ENCODE measurements at regions not wholly inside any gene's neighbourhood (a gene's known extent, or its start where the extent isn't known, plus 50 kb on each side); places are given as distances from the start of the nearest gene placed in this dataset.

DNA sequence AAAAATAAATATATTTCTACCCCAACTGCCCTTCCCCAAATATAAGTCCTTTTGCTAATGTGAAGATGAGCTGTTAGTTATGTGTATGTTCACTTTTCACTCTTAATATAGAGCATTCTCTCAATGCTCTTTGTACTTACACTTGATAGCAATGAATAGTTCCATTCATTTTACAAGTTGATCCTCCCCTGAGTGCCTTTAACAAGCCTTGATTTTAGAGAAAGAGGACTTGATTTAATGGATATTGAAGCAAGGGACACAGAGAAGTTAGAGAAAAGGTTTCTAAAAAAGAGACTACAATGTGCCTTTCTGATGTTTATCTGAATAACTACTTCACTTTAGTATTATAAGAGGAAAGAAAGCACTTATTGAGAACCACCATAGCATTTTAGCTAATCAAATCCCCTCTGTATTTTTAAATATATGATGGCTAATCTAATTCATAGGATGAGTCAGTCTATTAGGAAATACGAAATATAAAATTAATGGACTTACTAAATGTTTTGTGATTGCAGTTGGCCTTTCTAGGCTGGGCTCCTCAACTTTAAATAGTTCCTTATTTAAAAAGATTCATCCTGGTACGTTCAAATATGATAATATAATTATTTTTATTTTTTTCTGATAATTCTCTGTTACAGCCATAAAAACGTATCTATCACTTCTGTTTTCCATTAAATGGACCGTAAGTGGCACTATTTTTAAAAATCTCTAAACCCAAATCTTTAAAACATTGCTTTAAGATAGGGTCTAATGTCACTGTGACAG, 1097.8 kb upstream of the SLC10A2 start:
- Histone ChIP-seq H3K36me3 (ENCODE audit: insufficient read depth, insufficient read length, low read length) (no peaks in the 10 kb centered on the region), H3K9ac (ENCODE audit: insufficient read length, low read depth) (no peak overlapping the region), H3K27me3 (ENCODE audit: insufficient read depth, insufficient read length) (no peaks in the 10 kb centered on the region), H3K4me1 (ENCODE audit: insufficient read depth, insufficient read length) (no peaks in the 10 kb centered on the region), H3K4me3 (ENCODE audit: insufficient read length, low read depth) (no peak overlapping the region), H3K9me3 (ENCODE audit: insufficient read depth, low read length) (no peaks in the 10 kb centered on the region)
- TF ChIP-seq ZNF274 (IDR thresholded peaks at IDR 0.05; ENCODE audit: low read depth, low read length) (no peak), YY1 (IDR thresholded peaks at IDR 0.05; ENCODE audit: insufficient read depth, insufficient read length) (no peak), SUZ12 (IDR thresholded peaks at IDR 0.05; ENCODE audit: extremely low read depth, insufficient read depth, insufficient read length) (no peak)
- DNase-seq (ENCODE audit: low read depth, low spot score) = no peak

DNA sequence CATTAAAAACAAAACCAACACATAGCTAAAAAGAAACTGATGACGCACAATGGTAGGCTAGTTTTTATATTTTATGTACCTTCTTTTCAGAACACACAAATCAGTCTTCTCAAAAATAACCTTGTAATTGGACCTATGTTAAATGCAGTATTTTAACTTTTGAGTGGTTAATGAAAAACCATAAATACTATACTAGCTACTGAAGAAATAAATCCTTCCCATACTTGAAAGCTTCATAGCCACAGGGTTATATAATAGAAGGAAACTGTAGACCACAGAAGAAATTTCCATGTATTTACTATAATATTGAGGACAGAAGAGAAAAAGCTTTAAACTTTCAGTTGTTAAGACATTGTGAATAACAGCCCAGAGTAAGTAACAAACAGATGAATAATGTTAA, 1094.3 kb upstream of the SLC10A2 start:
- TF ChIP-seq SUZ12 (IDR thresholded peaks at IDR 0.05; ENCODE audit: extremely low read depth, insufficient read depth, insufficient read length) (no peak), YY1 (IDR thresholded peaks at IDR 0.05; ENCODE audit: insufficient read depth, insufficient read length) (no peak), ZNF274 (IDR thresholded peaks at IDR 0.05; ENCODE audit: low read depth, low read length) (no peak)
- H3K9me3 ChIP-seq (ENCODE audit: insufficient read depth, low read length) = no peaks in the 10 kb centered on the region
- no peaks in the 10 kb centered on the region for H3K27me3 ChIP-seq (ENCODE audit: insufficient read depth, insufficient read length)

DNA sequence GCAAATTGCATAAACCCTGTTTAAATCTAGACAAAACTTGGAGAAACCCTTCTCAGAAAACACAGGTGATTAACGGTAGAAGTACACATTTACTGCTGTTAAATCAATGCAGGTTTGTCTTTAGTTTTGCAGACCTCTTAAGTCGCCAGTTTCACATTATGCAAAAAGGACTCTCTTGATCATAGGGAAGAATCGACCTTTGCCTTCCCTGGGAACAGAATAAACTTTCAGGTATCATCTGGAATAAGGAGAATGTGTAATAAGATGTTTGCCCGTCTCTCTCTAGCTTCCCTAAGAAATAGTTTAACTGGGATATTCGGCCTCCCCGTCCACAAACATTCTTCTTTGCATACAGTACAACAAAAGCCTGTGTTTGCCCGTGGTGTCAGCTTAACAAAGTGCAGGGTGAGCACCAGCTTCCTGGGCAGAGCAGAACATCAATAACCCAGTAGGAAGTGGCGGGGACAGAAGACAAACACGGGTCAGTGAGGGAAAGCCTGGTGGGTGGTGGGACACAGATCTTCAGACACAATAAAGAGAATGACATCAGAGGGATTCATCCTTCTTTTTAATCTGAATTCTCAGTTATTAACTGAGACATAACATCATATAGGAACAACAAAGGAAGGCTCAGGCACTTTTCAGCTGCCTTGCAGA, 1077.7 kb upstream of the SLC10A2 start:
- Histone ChIP-seq H3K36me3 (ENCODE audit: insufficient read depth, insufficient read length, low read length) (no peaks in the 10 kb centered on the region), H3K4me3 (ENCODE audit: insufficient read length, low read depth) (no peak overlapping the region), H3K27me3 (ENCODE audit: insufficient read depth, insufficient read length) (no peaks in the 10 kb centered on the region), H3K4me1 (ENCODE audit: insufficient read depth, insufficient read length) (no peaks in the 10 kb centered on the region), H3K9me3 (ENCODE audit: insufficient read depth, low read length) (no peaks in the 10 kb centered on the region), H3K9ac (ENCODE audit: insufficient read length, low read depth) (no peak overlapping the region)
- TF ChIP-seq YY1 (IDR thresholded peaks at IDR 0.05; ENCODE audit: insufficient read depth, insufficient read length) = no peak
- TF ChIP-seq ZNF274 (IDR thresholded peaks at IDR 0.05; ENCODE audit: low read depth, low read length) = no peak
- TF ChIP-seq SUZ12 (IDR thresholded peaks at IDR 0.05; ENCODE audit: extremely low read depth, insufficient read depth, insufficient read length) = no peak
- DNase-seq (ENCODE audit: low read depth, low spot score) = peak; percentile 3

More for the DNA sequence above, 1094.3 kb upstream of the SLC10A2 start:
- DNase-seq (ENCODE audit: low read depth, low spot score) = no peak
- Histone ChIP-seq H3K36me3 (ENCODE audit: insufficient read depth, insufficient read length, low read length) (no peaks in the 10 kb centered on the region), H3K4me1 (ENCODE audit: insufficient read depth, insufficient read length) (no peaks in the 10 kb centered on the region), H3K4me3 (ENCODE audit: insufficient read length, low read depth) (no peak overlapping the region), H3K9ac (ENCODE audit: insufficient read length, low read depth) (no peak overlapping the region)

DNA sequence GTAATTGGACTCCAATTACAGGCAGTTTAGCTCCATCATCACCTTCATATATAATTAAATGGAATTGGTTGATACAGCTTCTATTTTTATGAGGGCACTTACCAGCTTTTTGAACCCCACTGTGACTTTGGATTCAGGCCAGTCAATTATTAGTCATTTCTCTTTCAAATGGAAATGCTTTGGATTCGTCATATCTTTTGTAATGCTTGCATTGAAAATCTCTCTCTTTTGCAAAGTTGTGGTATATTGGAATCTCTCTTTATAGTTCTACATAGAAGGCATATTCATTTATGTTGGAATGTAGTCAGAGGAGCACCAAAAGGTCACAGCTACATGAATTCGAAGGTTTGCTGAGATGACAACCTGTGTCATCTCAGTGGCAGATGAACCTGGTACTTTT, 1074.3 kb upstream of the SLC10A2 start:
- Histone ChIP-seq H3K4me3 (ENCODE audit: insufficient read length, low read depth) (no peak overlapping the region), H3K36me3 (ENCODE audit: insufficient read depth, insufficient read length, low read length) (no peaks in the 10 kb centered on the region), H3K27me3 (ENCODE audit: insufficient read depth, insufficient read length) (no peaks in the 10 kb centered on the region), H3K9me3 (ENCODE audit: insufficient read depth, low read length) (no peaks in the 10 kb centered on the region), H3K9ac (ENCODE audit: insufficient read length, low read depth) (no peak overlapping the region), H3K4me1 (ENCODE audit: insufficient read depth, insufficient read length) (no peaks in the 10 kb centered on the region)
- no peak for DNase-seq (ENCODE audit: low read depth, low spot score)
- no peak for TF ChIP-seq SUZ12 (IDR thresholded peaks at IDR 0.05; ENCODE audit: extremely low read depth, insufficient read depth, insufficient read length)
- TF ChIP-seq YY1 (IDR thresholded peaks at IDR 0.05; ENCODE audit: insufficient read depth, insufficient read length) = no peak
- TF ChIP-seq ZNF274 (IDR thresholded peaks at IDR 0.05; ENCODE audit: low read depth, low read length) = no peak

DNA sequence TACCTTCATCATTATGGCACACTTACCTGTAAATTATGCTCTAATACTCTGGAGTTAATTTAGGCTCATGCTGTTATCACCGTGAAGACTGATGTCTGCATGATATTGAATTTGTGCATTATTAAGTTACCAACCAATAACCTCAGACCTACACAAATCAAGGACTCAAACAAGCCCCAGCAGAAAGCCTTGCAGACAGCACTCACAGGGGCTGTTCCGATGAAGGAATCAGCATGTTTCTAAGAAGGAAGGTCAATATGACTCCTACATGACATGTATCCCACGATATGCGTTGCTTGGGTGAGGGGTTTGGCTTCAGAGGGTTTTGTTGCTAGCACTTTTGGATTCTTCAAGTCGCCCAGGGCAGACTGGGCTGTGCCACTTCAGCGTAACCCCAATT, 1071.2 kb upstream of the SLC10A2 start:
- no peaks in the 10 kb centered on the region for H3K36me3 ChIP-seq (ENCODE audit: insufficient read depth, insufficient read length, low read length)
- TF ChIP-seq ZNF274 (IDR thresholded peaks at IDR 0.05; ENCODE audit: low read depth, low read length) (no peak), YY1 (IDR thresholded peaks at IDR 0.05; ENCODE audit: insufficient read depth, insufficient read length) (no peak), SUZ12 (IDR thresholded peaks at IDR 0.05; ENCODE audit: extremely low read depth, insufficient read depth, insufficient read length) (no peak)
- no peaks in the 10 kb centered on the region for H3K9me3 ChIP-seq (ENCODE audit: insufficient read depth, low read length)
- no peak for DNase-seq (ENCODE audit: low read depth, low spot score)
- no peaks in the 10 kb centered on the region for H3K4me1 ChIP-seq (ENCODE audit: insufficient read depth, insufficient read length)
- no peak overlapping the region for H3K4me3 ChIP-seq (ENCODE audit: insufficient read length, low read depth)
- H3K9ac ChIP-seq (ENCODE audit: insufficient read length, low read depth) = no peak overlapping the region
- H3K27me3 ChIP-seq (ENCODE audit: insufficient read depth, insufficient read length) = no peaks in the 10 kb centered on the region

DNA sequence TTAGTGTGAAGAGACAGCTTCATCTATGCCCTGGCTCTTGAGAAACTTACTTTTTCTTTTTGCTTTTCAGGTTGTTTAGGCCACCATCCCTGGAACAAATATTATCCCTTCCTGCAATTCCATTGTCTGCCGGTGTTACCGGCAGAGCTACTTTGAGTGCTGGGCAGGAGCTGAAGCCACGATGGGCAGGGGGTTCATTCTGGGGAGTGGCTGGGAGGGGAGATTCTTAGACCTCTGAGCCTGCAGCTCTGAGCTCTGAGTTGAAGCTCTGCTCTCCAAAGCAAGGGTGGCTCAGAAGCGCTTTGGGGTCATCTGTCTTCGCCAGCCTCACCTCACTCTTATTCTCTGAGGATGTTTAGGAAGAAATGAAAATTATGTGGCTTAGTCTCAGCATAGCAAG, 1066.6 kb upstream of the SLC10A2 start:
- no peak overlapping the region for H3K4me3 ChIP-seq (ENCODE audit: insufficient read length, low read depth)
- no peaks in the 10 kb centered on the region for H3K4me1 ChIP-seq (ENCODE audit: insufficient read depth, insufficient read length)
- TF ChIP-seq SUZ12 (IDR thresholded peaks at IDR 0.05; ENCODE audit: extremely low read depth, insufficient read depth, insufficient read length) = no peak
- TF ChIP-seq ZNF274 (IDR thresholded peaks at IDR 0.05; ENCODE audit: low read depth, low read length) = no peak
- TF ChIP-seq YY1 (IDR thresholded peaks at IDR 0.05; ENCODE audit: insufficient read depth, insufficient read length) = no peak
- H3K9ac ChIP-seq (ENCODE audit: insufficient read length, low read depth) = no peak overlapping the region
- H3K27me3 ChIP-seq (ENCODE audit: insufficient read depth, insufficient read length) = no peaks in the 10 kb centered on the region
- DNase-seq (ENCODE audit: low read depth, low spot score) = no peak
- H3K9me3 ChIP-seq (ENCODE audit: insufficient read depth, low read length) = no peaks in the 10 kb centered on the region
- no peaks in the 10 kb centered on the region for H3K36me3 ChIP-seq (ENCODE audit: insufficient read depth, insufficient read length, low read length)

DNA sequence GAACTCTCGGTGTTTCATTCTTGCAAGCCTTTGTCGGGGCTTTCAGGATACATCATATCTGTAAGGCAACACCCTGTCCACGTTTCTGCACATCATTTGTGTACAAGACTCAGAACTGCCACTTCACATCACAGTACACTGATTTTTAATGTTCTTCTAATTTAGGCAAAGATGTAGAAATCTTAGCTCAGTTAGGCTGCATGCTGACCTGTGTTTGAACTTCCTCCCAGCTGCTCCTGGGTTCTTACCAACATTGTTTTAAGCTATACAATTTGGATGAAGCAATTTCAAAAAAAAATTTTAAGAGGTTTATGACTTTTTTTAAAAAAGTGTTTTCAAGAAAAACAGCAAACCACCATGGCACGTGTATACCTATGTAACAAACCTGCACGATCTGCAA, 1047.9 kb upstream of the SLC10A2 start:
- no peaks in the 10 kb centered on the region for H3K4me1 ChIP-seq (ENCODE audit: insufficient read depth, insufficient read length)
- H3K27me3 ChIP-seq (ENCODE audit: insufficient read depth, insufficient read length) = no peaks in the 10 kb centered on the region
- DNase-seq (ENCODE audit: low read depth, low spot score) = no peak
- H3K4me3 ChIP-seq (ENCODE audit: insufficient read length, low read depth) = no peak overlapping the region
- TF ChIP-seq ZNF274 (IDR thresholded peaks at IDR 0.05; ENCODE audit: low read depth, low read length) = no peak
- TF ChIP-seq SUZ12 (IDR thresholded peaks at IDR 0.05; ENCODE audit: extremely low read depth, insufficient read depth, insufficient read length) = no peak
- no peak for TF ChIP-seq YY1 (IDR thresholded peaks at IDR 0.05; ENCODE audit: insufficient read depth, insufficient read length)
- H3K9ac ChIP-seq (ENCODE audit: insufficient read length, low read depth) = no peak overlapping the region
- H3K9me3 ChIP-seq (ENCODE audit: insufficient read depth, low read length) = peaks cover 8% of the 10 kb centered on the region; the same call in 1 of the 2 replicates
- no peaks in the 10 kb centered on the region for H3K36me3 ChIP-seq (ENCODE audit: insufficient read depth, insufficient read length, low read length)
